ENCODE measurements at regions not wholly inside any gene's neighbourhood (a gene's known extent, or its start where the extent isn't known, plus 50 kb on each side); places are given as distances from the start of the nearest gene placed in this dataset.

DNA sequence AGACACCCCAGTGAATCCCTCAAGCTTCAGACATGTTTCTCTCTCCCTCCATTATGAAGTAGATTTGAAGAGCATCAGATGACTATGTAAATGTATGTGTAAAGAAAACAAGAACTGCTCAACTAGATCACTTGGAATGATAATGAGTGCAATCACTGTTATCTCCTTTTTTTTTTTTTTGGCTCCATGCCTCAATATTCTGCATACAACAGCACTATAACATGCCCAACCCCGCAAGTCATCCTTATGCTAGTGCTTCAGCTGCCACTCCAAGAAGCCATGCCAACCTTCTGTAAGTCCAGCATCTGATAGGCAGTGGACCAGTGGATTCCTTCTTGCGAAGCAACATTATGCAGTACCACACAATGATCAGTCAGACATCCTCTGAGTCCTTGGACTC, 133.7 kb downstream of the TFPI2 start:
- TF ChIP-seq, protein P1, sequence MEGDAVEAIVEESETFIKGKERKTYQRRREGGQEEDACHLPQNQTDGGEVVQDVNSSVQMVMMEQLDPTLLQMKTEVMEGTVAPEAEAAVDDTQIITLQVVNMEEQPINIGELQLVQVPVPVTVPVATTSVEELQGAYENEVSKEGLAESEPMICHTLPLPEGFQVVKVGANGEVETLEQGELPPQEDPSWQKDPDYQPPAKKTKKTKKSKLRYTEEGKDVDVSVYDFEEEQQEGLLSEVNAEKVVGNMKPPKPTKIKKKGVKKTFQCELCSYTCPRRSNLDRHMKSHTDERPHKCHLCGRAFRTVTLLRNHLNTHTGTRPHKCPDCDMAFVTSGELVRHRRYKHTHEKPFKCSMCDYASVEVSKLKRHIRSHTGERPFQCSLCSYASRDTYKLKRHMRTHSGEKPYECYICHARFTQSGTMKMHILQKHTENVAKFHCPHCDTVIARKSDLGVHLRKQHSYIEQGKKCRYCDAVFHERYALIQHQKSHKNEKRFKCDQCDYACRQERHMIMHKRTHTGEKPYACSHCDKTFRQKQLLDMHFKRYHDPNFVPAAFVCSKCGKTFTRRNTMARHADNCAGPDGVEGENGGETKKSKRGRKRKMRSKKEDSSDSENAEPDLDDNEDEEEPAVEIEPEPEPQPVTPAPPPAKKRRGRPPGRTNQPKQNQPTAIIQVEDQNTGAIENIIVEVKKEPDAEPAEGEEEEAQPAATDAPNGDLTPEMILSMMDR (IDR thresholded peaks at IDR 0.05) = no peak
- TF ChIP-seq POLR2AphosphoS5 (IDR thresholded peaks at IDR 0.05) (no peak), POLR2A (IDR thresholded peaks at IDR 0.05) (no peak)
- WGBS = 87% methylated on average over 2 of the region's 2 CpGs
- no peaks in the 10 kb centered on the region for H3K36me3 ChIP-seq
- DNase-seq (ENCODE audit: low spot score) = no peak
- H3K27me3 ChIP-seq (replicated peaks; ENCODE audit: insufficient read depth) = no peaks in the 10 kb centered on the region
- H3K4me1 ChIP-seq (replicated peaks) = no peaks in the 10 kb centered on the region
- intact Hi-C loops (cut with DNase I) = no loop called here
- no peak overlapping the region for H3K27ac ChIP-seq
- H3K4me3 ChIP-seq = no peak overlapping the region
- no peaks in the 10 kb centered on the region for H3K9me3 ChIP-seq

DNA sequence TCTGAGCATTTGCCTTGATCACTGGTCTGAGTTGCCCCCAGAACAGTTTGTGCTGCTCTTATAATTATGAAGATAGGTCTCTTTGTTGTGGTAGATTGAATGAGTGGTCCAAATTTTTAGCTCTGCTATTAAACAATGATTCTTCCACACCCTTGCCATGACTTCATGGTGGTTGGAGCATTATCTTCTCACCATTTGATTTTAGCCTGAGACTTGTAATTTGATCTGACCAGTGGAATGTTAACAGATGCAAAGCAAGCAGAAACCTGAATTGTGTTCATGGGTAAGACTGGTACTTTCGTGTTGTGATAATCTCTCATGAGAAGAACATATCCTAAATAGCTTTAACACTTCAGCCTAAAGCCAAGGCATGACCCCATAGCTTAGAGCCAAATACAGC, 139.1 kb downstream of the TFPI2 start:
- WGBS = 40% methylated on average over 1 of the region's 1 CpG
- no peak overlapping the region for H3K27ac ChIP-seq
- H3K36me3 ChIP-seq = no peaks in the 10 kb centered on the region
- TF ChIP-seq, protein P1 (IDR thresholded peaks at IDR 0.05) = no peak
- no peak for DNase-seq (ENCODE audit: low spot score)
- no peaks in the 10 kb centered on the region for H3K27me3 ChIP-seq (replicated peaks; ENCODE audit: insufficient read depth)
- no peak overlapping the region for H3K4me3 ChIP-seq
- intact Hi-C loops (cut with DNase I) = no loop called here
- H3K9me3 ChIP-seq = no peaks in the 10 kb centered on the region
- H3K4me1 ChIP-seq (replicated peaks) = no peaks in the 10 kb centered on the region

- H3K4me1 ChIP-seq (replicated peaks) = no peaks in the 10 kb centered on the region
- no peak overlapping the region for H3K4me3 ChIP-seq
- no peaks in the 10 kb centered on the region for H3K9me3 ChIP-seq
- no peaks in the 10 kb centered on the region for H3K27me3 ChIP-seq (replicated peaks; ENCODE audit: insufficient read depth)
- intact Hi-C loops (cut with DNase I) = no loop called here
- no peak overlapping the region for H3K27ac ChIP-seq
- 72% methylated on average over 1 of the region's 1 CpG for WGBS
- no peaks in the 10 kb centered on the region for H3K36me3 ChIP-seq
- TF ChIP-seq, protein P1 (IDR thresholded peaks at IDR 0.05) = no peak
- no peak for TF ChIP-seq POLR2A (IDR thresholded peaks at IDR 0.05)
- TF ChIP-seq POLR2AphosphoS5 (IDR thresholded peaks at IDR 0.05) = no peak
- no peak for DNase-seq (ENCODE audit: low spot score)
Measured at GRCh38 chr7:93750986-93751385, 139.6 kb downstream of the TFPI2 start.

DNA sequence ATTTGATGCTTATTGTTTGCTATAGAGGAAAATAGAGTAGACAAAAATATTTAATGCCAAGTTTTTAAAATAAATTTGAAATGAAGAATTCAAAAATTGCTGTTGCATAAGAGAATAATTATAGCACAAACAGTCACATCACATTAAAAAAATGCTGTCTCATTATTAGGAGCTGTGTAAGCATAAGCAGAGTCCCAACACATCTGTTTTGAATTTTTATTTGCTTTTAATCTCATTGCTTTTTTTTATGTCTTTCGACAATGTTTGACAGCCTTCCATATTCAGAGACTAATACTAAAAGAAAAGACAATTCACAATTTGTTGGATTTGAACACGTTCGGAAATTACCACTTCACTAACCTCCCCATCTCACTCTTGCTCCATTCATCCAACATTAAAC, 143.5 kb downstream of the TFPI2 start:
- Histone ChIP-seq H3K4me1 (replicated peaks) (no peaks in the 10 kb centered on the region), H3K4me3 (no peak overlapping the region), H3K27ac (no peak overlapping the region), H3K36me3 (no peaks in the 10 kb centered on the region), H3K9me3 (no peaks in the 10 kb centered on the region), H3K27me3 (replicated peaks; ENCODE audit: insufficient read depth) (no peaks in the 10 kb centered on the region)
- TF ChIP-seq, protein P1 (IDR thresholded peaks at IDR 0.05) = no peak
- no peak for TF ChIP-seq POLR2A (IDR thresholded peaks at IDR 0.05)
- no peak for TF ChIP-seq POLR2AphosphoS5 (IDR thresholded peaks at IDR 0.05)
- no peak for DNase-seq (ENCODE audit: low spot score)
- intact Hi-C loops (cut with DNase I) = no loop called here
- 85% methylated on average over 3 of the region's 3 CpGs for WGBS

DNA sequence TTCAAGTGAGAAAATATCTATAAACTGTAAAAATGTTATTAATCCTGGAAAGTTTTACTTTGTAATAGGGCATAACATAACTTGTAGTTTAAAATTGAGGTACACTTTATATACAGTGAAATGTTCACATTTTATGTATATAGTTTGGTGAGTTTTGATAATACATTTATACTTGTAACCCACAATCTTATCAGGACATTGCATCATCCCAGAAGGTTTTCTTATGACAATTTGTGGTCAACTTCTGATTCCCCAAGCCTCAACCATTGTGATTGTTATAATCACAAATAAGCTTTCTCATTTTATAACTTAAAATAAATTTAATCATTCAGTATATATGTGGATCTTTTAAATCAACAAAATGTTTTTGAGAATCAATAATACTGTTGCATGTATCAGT, 151.1 kb downstream of the TFPI2 start:
- intact Hi-C loops (cut with DNase I) = no loop called here
- no peaks in the 10 kb centered on the region for H3K4me1 ChIP-seq (replicated peaks)
- no peak overlapping the region for H3K4me3 ChIP-seq
- no peaks in the 10 kb centered on the region for H3K27me3 ChIP-seq (replicated peaks; ENCODE audit: insufficient read depth)
- no peak for DNase-seq (ENCODE audit: low spot score)
- H3K27ac ChIP-seq = no peak overlapping the region
- H3K36me3 ChIP-seq = no peaks in the 10 kb centered on the region
- no peaks in the 10 kb centered on the region for H3K9me3 ChIP-seq
- TF ChIP-seq POLR2A (IDR thresholded peaks at IDR 0.05) (no peak), POLR2AphosphoS5 (IDR thresholded peaks at IDR 0.05) (no peak)
- TF ChIP-seq, protein P1 (IDR thresholded peaks at IDR 0.05) = no peak
